ENCODE measurements at regions not wholly inside any gene's neighbourhood (a gene's known extent, or its start where the extent isn't known, plus 50 kb on each side); places are given as distances from the start of the nearest gene placed in this dataset.

DNA sequence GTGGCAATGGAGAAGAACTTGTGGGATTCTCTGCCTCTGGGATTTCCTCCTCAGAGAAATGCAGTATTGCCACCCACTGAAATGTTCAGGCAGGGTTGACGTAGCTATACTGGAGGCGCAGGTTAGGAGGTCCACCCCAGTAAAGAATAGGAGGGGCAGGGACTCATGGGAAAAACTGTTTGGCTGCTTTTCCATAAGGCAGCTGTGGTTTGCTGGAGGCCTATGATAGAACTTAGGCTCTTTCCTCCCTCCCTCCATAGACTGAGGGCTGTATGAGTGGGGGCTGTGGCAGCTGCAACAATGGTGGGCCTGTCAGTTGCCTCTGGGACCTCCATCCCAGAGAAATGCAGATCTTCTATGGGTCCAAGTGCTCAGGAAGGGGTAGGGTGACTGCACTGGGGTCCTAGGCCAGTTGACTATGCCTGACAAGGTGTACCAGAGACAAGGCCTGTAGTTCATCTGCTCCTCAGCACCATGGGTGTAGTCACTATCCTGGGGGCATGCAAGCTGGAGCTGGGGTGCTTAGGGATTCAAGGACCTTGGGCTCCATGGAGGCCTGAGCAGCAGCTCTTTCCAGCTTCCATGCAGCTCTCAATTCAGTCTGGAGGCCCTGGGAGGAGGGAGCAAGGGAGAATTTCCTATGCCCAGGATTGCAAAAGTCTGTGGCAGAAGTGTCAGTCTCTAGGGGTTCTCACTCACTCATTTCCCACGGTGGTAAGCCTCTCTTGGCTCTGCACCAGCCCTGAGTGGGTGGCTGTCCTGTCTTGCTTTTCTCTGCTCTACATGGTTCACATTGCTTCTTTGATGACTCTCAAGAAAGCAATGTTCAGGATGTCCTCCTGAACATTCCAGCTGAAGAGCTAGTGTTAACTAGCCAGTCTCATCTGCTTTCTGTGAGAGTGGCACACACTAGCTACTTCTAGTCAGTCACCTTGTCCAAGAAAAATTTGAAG, 353.0 kb downstream of the IDS start:
- no peak for DNase-seq

DNA sequence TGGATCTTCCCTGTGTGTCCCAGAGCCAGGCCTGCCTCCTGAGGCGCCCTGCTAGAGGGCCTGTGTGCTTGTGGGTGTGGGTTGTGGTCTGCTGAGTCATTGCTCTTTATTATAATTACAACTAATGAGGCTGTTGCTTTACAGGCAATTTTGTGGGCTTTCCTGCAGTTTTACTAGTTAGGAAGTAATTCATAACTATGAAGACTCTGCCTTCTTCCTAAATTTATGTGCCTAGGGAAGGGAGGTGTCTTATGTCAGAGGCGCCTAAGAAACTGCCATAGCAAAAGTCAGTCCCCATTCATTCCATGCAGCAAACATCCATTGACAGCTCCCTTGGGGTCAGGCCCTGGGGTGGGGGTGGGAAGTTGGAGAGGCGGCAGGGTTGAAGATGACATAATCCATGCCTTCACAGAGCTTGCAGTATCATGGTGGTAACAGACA, 359.2 kb downstream of the IDS start:
- peak in 1 of 5 donors; percentile 1 for DNase-seq

DNA sequence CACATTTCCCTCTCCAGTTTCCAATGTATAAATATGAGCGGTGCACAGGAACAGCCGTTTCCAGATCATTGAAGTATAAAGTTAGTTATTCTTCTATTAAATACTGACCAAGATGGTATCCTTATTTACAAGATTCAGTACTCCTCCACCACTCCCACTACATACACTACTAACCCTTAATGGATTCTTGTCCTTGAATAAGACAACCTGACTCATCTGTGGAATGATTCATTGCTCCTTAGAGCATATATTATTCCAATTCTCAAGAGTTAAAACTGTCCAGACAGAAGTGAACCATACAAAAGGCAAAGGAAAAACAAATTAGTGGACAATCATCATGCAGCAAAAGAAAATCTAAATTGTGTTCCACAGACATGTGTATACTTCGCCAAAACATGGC, 373.3 kb downstream of the IDS start:
- DNase-seq: no peak

DNA sequence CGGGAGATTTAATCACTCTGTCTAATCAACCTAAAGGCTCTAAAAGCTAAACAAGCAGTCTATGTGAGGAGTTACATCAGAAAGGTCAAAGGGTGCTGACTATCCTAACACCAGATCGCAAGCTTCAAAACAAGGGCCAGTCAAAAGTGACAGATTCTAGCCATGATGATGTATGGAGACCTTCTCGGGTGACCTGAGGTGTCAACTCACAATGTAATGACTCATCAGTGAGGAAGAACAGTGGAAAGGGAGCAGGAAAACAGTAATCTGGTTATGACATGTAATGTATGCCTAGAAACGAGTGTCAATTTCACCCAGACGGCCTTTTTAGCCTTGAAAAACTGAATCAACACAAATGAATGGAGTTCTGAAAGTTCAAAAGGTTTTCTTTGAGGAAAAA, 375.3 kb downstream of the IDS start:
- DNase-seq: no peak

DNA sequence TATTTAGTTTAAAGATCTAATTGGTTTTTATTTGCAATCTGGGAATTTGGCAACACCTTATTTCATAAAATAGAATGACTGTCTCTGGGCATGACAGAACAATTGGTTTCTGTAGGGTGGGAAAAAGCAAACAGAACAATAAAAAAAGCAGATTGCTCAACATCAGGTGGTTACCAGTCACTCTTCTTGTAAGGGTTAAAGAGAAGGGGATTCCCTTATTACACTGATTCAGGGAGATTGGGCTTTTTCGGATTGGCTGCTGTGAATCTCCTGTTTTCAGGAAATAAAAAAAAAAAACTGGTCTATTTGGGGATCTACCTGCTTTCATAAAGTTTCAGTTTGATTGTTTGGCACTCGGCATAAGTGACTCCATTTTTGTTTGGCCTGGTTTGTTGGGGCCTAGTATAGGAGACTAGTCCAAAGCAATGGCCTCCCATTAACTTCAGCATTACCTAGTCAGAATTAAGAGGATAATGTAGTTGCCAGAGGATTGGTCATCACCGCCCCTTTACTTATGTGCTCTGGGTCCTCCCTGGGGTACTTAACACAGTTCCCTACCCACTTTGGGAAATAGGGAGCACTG, 380.5 kb downstream of the IDS start:
- DNase-seq: no peak

DNA sequence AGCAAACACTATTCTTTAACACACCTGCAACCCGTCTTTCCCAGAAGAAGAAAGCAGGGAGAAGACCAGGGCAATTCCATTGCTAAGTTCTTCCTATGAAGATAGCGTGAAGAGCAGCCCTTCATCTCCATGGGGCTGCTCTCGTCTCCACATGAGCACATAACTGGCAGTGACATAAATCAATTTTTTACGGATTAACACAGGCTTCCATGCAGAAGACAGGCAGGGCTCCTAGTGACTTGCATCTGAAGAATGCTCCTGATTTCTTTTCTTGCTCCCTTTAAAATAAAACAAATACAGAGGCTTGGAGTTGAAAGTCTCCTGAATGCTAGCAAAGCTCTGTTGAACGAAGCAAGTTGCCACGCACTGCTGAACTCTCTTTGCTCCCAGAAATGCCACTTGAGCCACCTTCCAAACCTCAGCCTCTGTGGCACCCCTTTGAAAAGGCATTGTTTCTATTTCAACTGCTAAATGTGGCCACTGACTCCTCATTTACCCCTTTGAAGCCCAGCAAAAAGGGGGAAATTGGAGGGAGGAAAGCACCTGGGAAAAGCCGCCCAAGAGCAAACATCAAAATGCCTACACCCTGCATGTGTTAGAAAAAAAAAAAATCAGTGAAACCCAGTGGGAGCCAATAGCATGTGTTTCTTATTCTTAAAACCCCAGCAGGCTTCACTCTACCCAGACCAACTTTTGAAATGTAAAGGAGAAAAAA, 383.7 kb downstream of the IDS start:
- DNase-seq: no peak

DNA sequence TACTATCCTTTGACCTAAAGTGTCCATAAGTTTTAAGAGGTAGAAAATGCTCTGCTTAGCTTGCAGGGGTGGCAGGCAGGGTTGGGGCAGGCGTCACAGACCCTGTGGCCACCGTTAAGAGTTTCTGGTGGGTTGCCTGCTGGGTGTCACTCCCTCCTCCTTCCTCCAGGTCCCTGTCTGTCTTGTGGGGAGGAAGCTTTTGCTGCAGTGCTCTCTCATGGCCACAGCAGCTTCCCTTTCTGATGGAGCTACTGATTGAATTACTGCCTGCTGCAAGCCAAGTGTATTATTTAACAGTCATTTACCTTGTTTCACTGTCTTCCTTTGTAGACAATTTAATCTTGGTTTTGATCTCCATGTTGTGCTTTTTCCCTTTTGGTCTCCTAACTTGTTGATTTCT, 384.6 kb downstream of the IDS start:
- DNase-seq: no peak

DNA sequence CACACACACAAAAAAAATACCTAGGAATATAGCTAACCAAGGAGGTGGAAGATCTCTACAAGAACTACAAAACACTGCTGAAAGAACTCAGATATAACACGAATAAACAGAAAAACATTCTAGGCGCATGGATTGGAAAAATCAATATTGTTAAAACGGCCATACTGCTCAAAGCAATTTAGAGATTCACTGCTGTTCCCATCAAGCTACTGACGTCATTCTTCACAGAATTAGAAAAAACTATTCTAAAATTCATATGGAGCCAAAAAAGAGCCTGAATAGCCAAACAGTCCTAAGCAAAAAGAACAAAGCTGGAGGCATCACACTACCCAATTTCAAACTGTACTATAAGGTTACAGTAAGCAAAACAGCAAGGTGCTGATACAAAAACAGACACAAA, 390.2 kb downstream of the IDS start:
- DNase-seq: no peak

DNA sequence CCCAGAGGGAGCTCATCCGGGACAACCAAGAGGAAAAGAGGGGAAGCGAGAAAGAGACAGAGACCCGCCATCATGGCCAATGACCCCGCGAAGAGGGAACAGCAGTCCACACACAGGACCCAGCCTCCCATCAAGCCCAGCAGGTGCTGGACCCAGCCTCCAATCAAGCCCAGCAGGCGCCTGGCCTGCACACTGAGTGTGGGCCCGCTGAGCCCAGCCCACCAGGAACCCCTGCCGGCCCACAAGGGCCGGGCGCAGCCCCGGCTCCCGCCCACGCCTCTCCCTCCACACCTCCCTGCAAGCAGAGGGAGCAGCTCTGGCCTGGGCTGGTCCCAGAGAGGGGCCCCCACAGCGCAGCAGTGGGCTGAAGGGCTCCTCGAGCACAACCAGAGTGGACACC, 391.1 kb downstream of the IDS start:
- no peak for DNase-seq

DNA sequence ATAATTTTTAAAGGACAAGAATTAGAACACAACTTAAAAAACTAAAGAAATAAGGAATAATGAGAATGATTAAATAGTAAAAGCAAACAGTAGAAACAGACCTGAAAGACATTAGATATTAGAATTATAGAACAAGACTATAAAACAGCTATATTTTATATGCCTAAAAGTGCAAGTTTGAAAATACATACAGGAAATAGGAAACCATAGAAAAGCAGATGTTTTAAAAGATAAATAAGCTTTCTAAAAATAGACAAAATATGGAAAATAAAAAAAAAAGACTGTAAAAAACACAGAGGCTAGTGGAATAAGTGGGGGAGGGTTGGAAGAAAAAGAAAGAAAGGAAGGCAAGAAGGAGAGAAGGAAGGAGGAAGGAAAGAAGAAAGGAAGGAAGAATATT, 407.3 kb downstream of the IDS start:
- no peak for DNase-seq

DNA sequence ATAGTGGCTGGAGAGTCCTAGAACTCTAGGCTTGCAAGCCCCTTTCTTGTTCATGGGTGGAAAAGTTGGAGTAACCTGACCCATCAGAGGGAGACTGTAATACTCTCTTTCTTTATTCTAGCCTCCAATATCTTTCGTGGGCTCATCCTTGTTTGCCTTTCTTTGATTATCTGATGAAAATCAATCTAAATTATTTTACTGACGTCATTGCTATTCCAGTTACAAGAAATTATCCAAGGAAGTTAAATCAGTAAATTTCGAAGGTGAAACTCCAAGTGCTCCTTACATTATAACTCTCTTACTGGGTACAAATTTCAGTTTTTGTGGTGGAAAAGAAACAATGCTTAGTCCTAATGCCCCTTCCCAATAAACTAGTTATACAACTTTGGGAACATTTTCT, 412.9 kb downstream of the IDS start:
- no peak for DNase-seq

DNA sequence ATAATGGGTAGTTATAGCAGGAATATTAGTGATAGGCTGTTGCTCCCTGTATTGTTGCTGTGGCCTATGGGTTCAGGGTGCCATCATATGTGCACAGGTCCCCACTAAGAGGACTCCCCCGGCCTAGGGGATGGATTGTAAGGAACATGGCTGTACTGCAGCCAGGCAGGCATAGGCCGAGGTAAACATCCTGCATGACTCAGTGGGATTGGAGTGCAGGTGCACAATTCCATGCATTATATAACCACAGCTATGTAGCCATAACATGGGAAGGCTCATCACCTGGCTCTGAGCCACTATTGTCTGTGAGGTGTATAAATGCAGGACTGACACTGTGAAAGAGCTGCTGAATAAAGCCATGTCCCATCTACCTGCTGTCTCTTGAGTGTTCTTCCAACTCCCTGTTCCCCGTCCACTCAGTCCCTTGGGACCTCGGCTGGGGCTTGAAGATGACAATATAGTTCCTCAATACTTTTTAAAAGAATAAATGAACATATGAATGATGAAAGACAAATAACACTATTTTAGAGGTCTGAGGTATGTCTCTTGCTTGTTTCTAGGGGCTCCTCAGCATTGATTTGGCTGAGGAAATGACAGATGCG, 425.2 kb downstream of the IDS start:
- DNase-seq: no peak

DNA sequence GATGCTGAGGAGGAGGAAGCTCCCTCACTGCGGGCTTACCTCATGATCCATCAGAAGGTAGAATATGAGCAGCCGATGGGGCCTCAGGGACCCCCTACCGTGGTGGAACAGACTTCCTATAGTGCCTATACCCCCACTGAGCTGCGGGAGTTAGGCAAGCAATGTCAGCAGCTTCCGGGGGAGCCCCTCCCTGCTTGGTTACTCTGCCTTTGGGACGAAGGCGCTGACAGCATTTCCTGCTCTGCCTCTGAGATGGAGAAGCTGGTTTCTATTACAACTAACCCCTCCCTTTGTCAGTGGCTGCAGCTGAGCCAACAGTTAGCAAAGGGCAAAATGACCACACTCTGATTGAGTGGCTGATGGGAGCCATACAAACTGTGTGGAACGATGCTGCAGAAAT, 430.7 kb downstream of the IDS start:
- peak in 1 of 5 donors; percentile 20 for DNase-seq

DNA sequence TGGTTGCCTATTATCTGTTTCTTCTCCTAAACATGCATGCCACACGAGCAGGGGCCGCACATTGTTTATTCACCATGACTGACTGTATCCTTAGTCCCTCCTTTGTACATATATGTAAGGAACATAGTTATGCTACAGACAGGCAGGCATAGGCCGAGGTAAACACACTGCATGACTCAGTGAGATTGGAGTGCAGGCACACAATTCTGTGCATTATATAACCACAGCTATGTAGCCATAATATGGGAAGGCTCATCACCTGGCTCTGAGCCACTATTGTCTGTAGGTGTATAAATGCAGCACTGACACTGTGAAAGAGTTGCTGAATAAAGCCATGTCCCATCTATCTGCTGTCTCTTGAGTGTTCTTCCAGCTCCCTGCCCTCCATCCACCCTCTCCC, 431.6 kb downstream of the IDS start:
- DNase-seq: no peak

DNA sequence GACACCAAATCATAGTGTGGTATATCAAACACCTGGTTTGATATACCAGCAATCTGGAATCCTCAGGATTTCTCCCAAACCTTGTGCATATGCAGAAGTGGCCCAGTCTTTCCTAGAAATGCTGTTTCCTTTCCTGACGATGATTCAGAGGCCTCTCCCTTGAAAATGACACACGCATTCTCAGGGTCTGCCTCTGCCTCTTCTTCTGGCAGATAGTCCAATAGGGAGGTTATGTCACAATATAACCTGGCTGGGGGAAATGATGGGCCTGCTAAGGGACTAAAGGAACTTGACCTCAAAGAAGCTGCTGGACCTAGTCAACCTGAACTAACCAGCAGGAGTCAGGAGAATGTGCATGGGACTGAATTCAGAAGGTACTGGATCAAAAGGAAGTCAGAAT, 435.2 kb downstream of the IDS start:
- DNase-seq: no peak

DNA sequence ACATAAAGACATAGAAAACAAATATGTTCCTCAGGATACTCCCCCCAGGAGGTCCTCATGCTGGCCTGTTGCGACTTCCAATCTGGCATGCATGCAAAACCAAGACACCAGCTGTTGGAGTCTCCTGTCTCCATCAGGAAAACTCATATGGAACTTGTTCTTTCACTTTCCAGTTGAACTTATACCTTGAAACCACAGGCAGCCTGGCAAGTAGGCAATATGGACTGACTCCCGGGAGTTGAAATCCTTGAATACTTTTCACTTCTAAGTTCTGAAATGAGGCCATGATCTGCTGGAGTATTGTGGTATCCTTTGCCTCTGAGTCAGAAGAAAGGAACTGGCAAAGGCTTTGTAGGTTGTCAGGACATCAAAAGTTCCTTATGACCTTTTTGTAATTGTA, 444.2 kb downstream of the IDS start:
- DNase-seq: no peak
